ENCODE measurements at regions not wholly inside any gene's neighbourhood (a gene's known extent, or its start where the extent isn't known, plus 50 kb on each side); places are given as distances from the start of the nearest gene placed in this dataset.

GRCh38 chr18:28684746-28685355, 507.9 kb upstream of the CDH2 start:
- DNase-seq (ENCODE audit: low read depth in 1 of 2, low spot score in 1 of 2): no peak
- no peak overlapping the region for H3K27ac ChIP-seq (replicated peaks)
- no peaks in the 10 kb centered on the region for H3K27me3 ChIP-seq (ENCODE audit: insufficient read depth, poor library complexity, severe bottlenecking)
- H3K4me3 ChIP-seq (replicated peaks; ENCODE audit: insufficient read depth, low read length): no peak overlapping the region
- TF ChIP-seq POLR2AphosphoS5 (IDR thresholded peaks at IDR 0.05; ENCODE audit: low read depth): no peak
- no peak for TF ChIP-seq REST (IDR thresholded peaks at IDR 0.05; ENCODE audit: insufficient replicate concordance, low read depth)
- no peak for TF ChIP-seq GABPA (IDR thresholded peaks at IDR 0.05; ENCODE audit: low read depth)
- TF ChIP-seq CTCF (IDR thresholded peaks at IDR 0.05; ENCODE audit: insufficient read depth, low read length): no peak
- no peak for TF ChIP-seq SPI1 (IDR thresholded peaks at IDR 0.05; ENCODE audit: borderline replicate concordance, low read depth)

GRCh38 chr18:28682912-28683311, 506.0 kb upstream of the CDH2 start:
- TF ChIP-seq SPI1 (IDR thresholded peaks at IDR 0.05; ENCODE audit: borderline replicate concordance, low read depth) (no peak), REST (IDR thresholded peaks at IDR 0.05; ENCODE audit: insufficient replicate concordance, low read depth) (no peak)
- no peak overlapping the region for H3K4me3 ChIP-seq (replicated peaks; ENCODE audit: insufficient read depth, low read length)
- no peak overlapping the region for H3K27ac ChIP-seq (replicated peaks)
- no peaks in the 10 kb centered on the region for H3K27me3 ChIP-seq (ENCODE audit: insufficient read depth, poor library complexity, severe bottlenecking)
- DNase-seq (ENCODE audit: low read depth in 1 of 2, low spot score in 1 of 2): no peak

- Histone ChIP-seq H3K4me3 (replicated peaks; ENCODE audit: insufficient read depth, low read length) (no peak overlapping the region), H3K27me3 (ENCODE audit: insufficient read depth, poor library complexity, severe bottlenecking) (no peaks in the 10 kb centered on the region), H3K27ac (replicated peaks) (no peak overlapping the region)
- TF ChIP-seq GABPA (IDR thresholded peaks at IDR 0.05; ENCODE audit: low read depth) (no peak), POLR2AphosphoS5 (IDR thresholded peaks at IDR 0.05; ENCODE audit: low read depth) (no peak), SPI1 (IDR thresholded peaks at IDR 0.05; ENCODE audit: borderline replicate concordance, low read depth) (no peak), CTCF (IDR thresholded peaks at IDR 0.05; ENCODE audit: insufficient read depth, low read length) (no peak), REST (IDR thresholded peaks at IDR 0.05; ENCODE audit: insufficient replicate concordance, low read depth) (no peak)
- no peak for DNase-seq (ENCODE audit: low read depth in 1 of 2, low spot score in 1 of 2)
These were observed 492.2 kb upstream of the CDH2 start for GRCh38 chr18:28669165-28669564.
